ENCODE measurements at regions not wholly inside any gene's neighbourhood (a gene's known extent, or its start where the extent isn't known, plus 50 kb on each side); places are given as distances from the start of the nearest gene placed in this dataset.
"Not testable (repeated sequence)": the region's sequence is repeated elsewhere in the genome, so short reads cannot be mapped to it uniquely, and the experiment has no call there.

GRCh38 chr9:65400886-65401285 is 115.9 kb upstream of the FOXD4L5 start:
- Histone ChIP-seq H3K4me1 (replicated peaks) (no peaks in the 10 kb centered on the region), H3K36me3 (no peaks in the 10 kb centered on the region), H3K4me3 (no peak overlapping the region), H3K9me3 (no peaks in the 10 kb centered on the region), H3K27ac (no peak overlapping the region), H3K27me3 (replicated peaks; ENCODE audit: insufficient read depth) (no peaks in the 10 kb centered on the region)
- intact Hi-C loops (cut with DNase I), result no loop called here
- WGBS, result 85% methylated on average over 9 of the region's 9 CpGs
- no peak for TF ChIP-seq POLR2A (IDR thresholded peaks at IDR 0.05)
- TF ChIP-seq POLR2AphosphoS5 (IDR thresholded peaks at IDR 0.05), result no peak
- no peak for TF ChIP-seq CTCF (IDR thresholded peaks at IDR 0.05)
- DNase-seq (ENCODE audit: low spot score), result no peak

- H3K4me3 ChIP-seq; H3K27ac ChIP-seq; H3K27me3 ChIP-seq (replicated peaks; ENCODE audit: insufficient read depth); H3K9me3 ChIP-seq; intact Hi-C loops (cut with DNase I); H3K36me3 ChIP-seq; H3K4me1 ChIP-seq (replicated peaks): not testable (repeated sequence)
- peak; percentile 15 for DNase-seq (ENCODE audit: low spot score)
- WGBS, result 92% methylated on average over 29 of the region's 42 CpGs
Measured at GRCh38 chr9:65397763-65398719, 113.0 kb upstream of the FOXD4L5 start.

- WGBS, result 86% methylated on average over 20 of the region's 20 CpGs
- DNase-seq (ENCODE audit: low spot score); intact Hi-C loops (cut with DNase I): not testable (repeated sequence)
Measured at GRCh38 chr9:65397226-65397625, 112.2 kb upstream of the FOXD4L5 start.

GRCh38 chr9:65396601-65397000 is 111.6 kb upstream of the FOXD4L5 start:
- H3K4me3 ChIP-seq; DNase-seq (ENCODE audit: low spot score); intact Hi-C loops (cut with DNase I); H3K27ac ChIP-seq; H3K27me3 ChIP-seq (replicated peaks; ENCODE audit: insufficient read depth); H3K4me1 ChIP-seq (replicated peaks); H3K9me3 ChIP-seq; H3K36me3 ChIP-seq: not testable (repeated sequence)
- 76% methylated on average over 10 of the region's 10 CpGs for WGBS

More at GRCh38 chr9:65397226-65397625, 112.2 kb upstream of the FOXD4L5 start:
- H3K27ac ChIP-seq; H3K27me3 ChIP-seq (replicated peaks; ENCODE audit: insufficient read depth); H3K36me3 ChIP-seq; H3K9me3 ChIP-seq; H3K4me1 ChIP-seq (replicated peaks); H3K4me3 ChIP-seq: not testable (repeated sequence)

- intact Hi-C loops (cut with DNase I); H3K4me3 ChIP-seq; H3K36me3 ChIP-seq; DNase-seq (ENCODE audit: low spot score); H3K27ac ChIP-seq; H3K4me1 ChIP-seq (replicated peaks); H3K27me3 ChIP-seq (replicated peaks; ENCODE audit: insufficient read depth); H3K9me3 ChIP-seq: not testable (repeated sequence)
- 89% methylated on average over 9 of the region's 15 CpGs for WGBS
Measured at GRCh38 chr9:65395789-65396188, 110.8 kb upstream of the FOXD4L5 start.

- 86% methylated on average over 17 of the region's 25 CpGs for WGBS
- intact Hi-C loops (cut with DNase I); H3K36me3 ChIP-seq: not testable (repeated sequence)
Measured at GRCh38 chr9:65395121-65395520, 110.1 kb upstream of the FOXD4L5 start.

GRCh38 chr9:65393111-65393810 is 108.3 kb upstream of the FOXD4L5 start:
- H3K27ac ChIP-seq; intact Hi-C loops (cut with DNase I); H3K9me3 ChIP-seq; DNase-seq (ENCODE audit: low spot score); H3K4me1 ChIP-seq (replicated peaks); H3K4me3 ChIP-seq; H3K27me3 ChIP-seq (replicated peaks; ENCODE audit: insufficient read depth); H3K36me3 ChIP-seq: not testable (repeated sequence)
- 81% methylated on average over 12 of the region's 12 CpGs for WGBS

More at GRCh38 chr9:65395121-65395520, 110.1 kb upstream of the FOXD4L5 start:
- H3K9me3 ChIP-seq; H3K4me3 ChIP-seq; H3K4me1 ChIP-seq (replicated peaks); H3K27ac ChIP-seq; DNase-seq (ENCODE audit: low spot score); H3K27me3 ChIP-seq (replicated peaks; ENCODE audit: insufficient read depth): not testable (repeated sequence)

- intact Hi-C loops (cut with DNase I); H3K9me3 ChIP-seq; H3K27me3 ChIP-seq (replicated peaks; ENCODE audit: insufficient read depth); H3K4me3 ChIP-seq; H3K36me3 ChIP-seq; H3K4me1 ChIP-seq (replicated peaks); H3K27ac ChIP-seq; DNase-seq (ENCODE audit: low spot score): not testable (repeated sequence)
- WGBS, result 80% methylated on average over 5 of the region's 6 CpGs
Measured at GRCh38 chr9:65392611-65393010, 107.6 kb upstream of the FOXD4L5 start.

GRCh38 chr9:65389710-65390109 is 104.7 kb upstream of the FOXD4L5 start:
- WGBS, result 69% methylated on average over 17 of the region's 17 CpGs
- intact Hi-C loops (cut with DNase I); H3K4me1 ChIP-seq (replicated peaks); H3K27me3 ChIP-seq (replicated peaks; ENCODE audit: insufficient read depth); H3K4me3 ChIP-seq; H3K27ac ChIP-seq; H3K36me3 ChIP-seq; H3K9me3 ChIP-seq: not testable (repeated sequence)
- DNase-seq (ENCODE audit: low spot score), result peak; percentile 43

GRCh38 chr9:65389216-65389615 is 104.2 kb upstream of the FOXD4L5 start:
- DNase-seq (ENCODE audit: low spot score); H3K4me1 ChIP-seq (replicated peaks); H3K9me3 ChIP-seq; intact Hi-C loops (cut with DNase I); H3K36me3 ChIP-seq; H3K27ac ChIP-seq; H3K4me3 ChIP-seq; H3K27me3 ChIP-seq (replicated peaks; ENCODE audit: insufficient read depth): not testable (repeated sequence)
- 91% methylated on average over 17 of the region's 28 CpGs for WGBS

GRCh38 chr9:65386699-65387098 is 101.7 kb upstream of the FOXD4L5 start:
- H3K9me3 ChIP-seq; intact Hi-C loops (cut with DNase I); H3K27me3 ChIP-seq (replicated peaks; ENCODE audit: insufficient read depth); H3K4me1 ChIP-seq (replicated peaks); H3K36me3 ChIP-seq: not testable (repeated sequence)
- 46% methylated on average over 28 of the region's 28 CpGs for WGBS
- Histone ChIP-seq H3K4me3 (peak overlapping the region; percentile 30), H3K27ac (peak overlapping the region in 1 of 2 donors; percentile 36)
- peak; percentile 71 for DNase-seq (ENCODE audit: low spot score)
